GM12878 (cell line): ENCODE measurements at regions not wholly inside any gene's neighbourhood (a gene's known extent, or its start where the extent isn't known, plus 50 kb on each side); places are given as distances from the start of the nearest gene placed in this dataset.

Experiments used
- MEF2A ChIP-seq: IDR thresholded peaks from 2 replicates; pipeline ENCODE4 v1.6.1; 2011; ENCODE audit warnings: low read depth, mild to moderate bottlenecking, low read length, moderate library complexity; ENCODE audit not compliant: insufficient read depth
- SIX5 ChIP-seq: IDR thresholded peaks from 2 replicates; pipeline ENCODE4 v1.6.1; 2011; ENCODE audit warnings: mild to moderate bottlenecking, low read depth, low read length, moderate library complexity; ENCODE audit not compliant: severe bottlenecking
- SUZ12 ChIP-seq: fragments of 200-600 bp; sonication (generic); IDR thresholded peaks from one replicate; pipeline ENCODE4 v1.6.1; 2018; ENCODE audit warnings: antibody characterized with exemption, mild to moderate bottlenecking; ENCODE audit not compliant: unreplicated experiment
- TF ChIP-seq, protein P1 (sequence below), 3 experiments: IDR thresholded peaks in 2 of 3; conservative IDR thresholded peaks in 1 of 3; 2 replicates each; pipeline ENCODE4 v1.5.1; 2011; ENCODE audit warnings: low read depth in 3 of 3, low read length in 3 of 3, mild to moderate bottlenecking in 3 of 3, control low read depth in 2 of 3, moderate library complexity in 2 of 3, inconsistent platforms in 1 of 3, mixed read lengths in 1 of 3; ENCODE audit not compliant: control insufficient read depth in 2 of 3, insufficient read depth in 1 of 3; ENCODE audit errors: extremely low read depth in 1 of 3
- TF ChIP-seq, protein P2 (sequence below): IDR thresholded peaks from 2 replicates; pipeline ENCODE4 v1.6.1; 2012; ENCODE audit warnings: low read depth, low read length, improper control_type of control experiment
- TF ChIP-seq, protein P3 (sequence below): IDR thresholded peaks from 2 replicates; pipeline ENCODE4 v1.6.1; 2012; ENCODE audit warnings: mild to moderate bottlenecking, low read depth, low read length
- TF ChIP-seq, protein P4 (sequence below): fragments of 450-650 bp; IDR thresholded peaks from 2 replicates; pipeline ENCODE4 v1.6.1; 2017; ENCODE audit warnings: mild to moderate bottlenecking

DNA sequence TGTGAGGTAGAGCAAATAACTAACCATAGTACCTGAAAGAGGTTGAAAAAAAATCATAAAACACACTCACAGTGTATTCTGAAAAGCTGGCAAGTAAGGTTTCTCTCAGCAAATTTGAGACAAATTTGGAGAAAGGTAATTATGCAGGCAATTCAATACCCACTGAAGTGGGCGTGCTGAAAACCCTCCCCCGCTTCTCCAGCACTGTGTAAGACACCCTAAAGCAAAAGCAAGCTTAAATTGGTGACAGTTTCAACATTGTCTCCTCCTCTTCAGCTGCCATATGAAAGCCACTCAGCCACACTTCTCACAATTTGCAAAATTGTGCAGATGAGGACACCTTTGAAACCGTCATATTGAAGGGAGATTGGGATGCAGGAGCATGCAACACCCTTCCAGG is 322.3 kb upstream of the CDH6 start:
- TF ChIP-seq SIX5 (no peak), SUZ12 (no peak), MEF2A (no peak)
- TF ChIP-seq, protein P1, sequence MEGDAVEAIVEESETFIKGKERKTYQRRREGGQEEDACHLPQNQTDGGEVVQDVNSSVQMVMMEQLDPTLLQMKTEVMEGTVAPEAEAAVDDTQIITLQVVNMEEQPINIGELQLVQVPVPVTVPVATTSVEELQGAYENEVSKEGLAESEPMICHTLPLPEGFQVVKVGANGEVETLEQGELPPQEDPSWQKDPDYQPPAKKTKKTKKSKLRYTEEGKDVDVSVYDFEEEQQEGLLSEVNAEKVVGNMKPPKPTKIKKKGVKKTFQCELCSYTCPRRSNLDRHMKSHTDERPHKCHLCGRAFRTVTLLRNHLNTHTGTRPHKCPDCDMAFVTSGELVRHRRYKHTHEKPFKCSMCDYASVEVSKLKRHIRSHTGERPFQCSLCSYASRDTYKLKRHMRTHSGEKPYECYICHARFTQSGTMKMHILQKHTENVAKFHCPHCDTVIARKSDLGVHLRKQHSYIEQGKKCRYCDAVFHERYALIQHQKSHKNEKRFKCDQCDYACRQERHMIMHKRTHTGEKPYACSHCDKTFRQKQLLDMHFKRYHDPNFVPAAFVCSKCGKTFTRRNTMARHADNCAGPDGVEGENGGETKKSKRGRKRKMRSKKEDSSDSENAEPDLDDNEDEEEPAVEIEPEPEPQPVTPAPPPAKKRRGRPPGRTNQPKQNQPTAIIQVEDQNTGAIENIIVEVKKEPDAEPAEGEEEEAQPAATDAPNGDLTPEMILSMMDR (IDR thresholded peaks at IDR 0.05 in 2 of 3, conservative IDR thresholded peaks at IDR 0.05 in 1 of 3; ENCODE audit: control insufficient read depth in 2 of 3, extremely low read depth in 1 of 3, insufficient read depth in 1 of 3, low read depth in 3 of 3, low read length in 3 of 3) = no peak
- TF ChIP-seq, protein P2, sequence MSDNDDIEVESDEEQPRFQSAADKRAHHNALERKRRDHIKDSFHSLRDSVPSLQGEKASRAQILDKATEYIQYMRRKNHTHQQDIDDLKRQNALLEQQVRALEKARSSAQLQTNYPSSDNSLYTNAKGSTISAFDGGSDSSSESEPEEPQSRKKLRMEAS = no peak
- TF ChIP-seq, protein P3, sequence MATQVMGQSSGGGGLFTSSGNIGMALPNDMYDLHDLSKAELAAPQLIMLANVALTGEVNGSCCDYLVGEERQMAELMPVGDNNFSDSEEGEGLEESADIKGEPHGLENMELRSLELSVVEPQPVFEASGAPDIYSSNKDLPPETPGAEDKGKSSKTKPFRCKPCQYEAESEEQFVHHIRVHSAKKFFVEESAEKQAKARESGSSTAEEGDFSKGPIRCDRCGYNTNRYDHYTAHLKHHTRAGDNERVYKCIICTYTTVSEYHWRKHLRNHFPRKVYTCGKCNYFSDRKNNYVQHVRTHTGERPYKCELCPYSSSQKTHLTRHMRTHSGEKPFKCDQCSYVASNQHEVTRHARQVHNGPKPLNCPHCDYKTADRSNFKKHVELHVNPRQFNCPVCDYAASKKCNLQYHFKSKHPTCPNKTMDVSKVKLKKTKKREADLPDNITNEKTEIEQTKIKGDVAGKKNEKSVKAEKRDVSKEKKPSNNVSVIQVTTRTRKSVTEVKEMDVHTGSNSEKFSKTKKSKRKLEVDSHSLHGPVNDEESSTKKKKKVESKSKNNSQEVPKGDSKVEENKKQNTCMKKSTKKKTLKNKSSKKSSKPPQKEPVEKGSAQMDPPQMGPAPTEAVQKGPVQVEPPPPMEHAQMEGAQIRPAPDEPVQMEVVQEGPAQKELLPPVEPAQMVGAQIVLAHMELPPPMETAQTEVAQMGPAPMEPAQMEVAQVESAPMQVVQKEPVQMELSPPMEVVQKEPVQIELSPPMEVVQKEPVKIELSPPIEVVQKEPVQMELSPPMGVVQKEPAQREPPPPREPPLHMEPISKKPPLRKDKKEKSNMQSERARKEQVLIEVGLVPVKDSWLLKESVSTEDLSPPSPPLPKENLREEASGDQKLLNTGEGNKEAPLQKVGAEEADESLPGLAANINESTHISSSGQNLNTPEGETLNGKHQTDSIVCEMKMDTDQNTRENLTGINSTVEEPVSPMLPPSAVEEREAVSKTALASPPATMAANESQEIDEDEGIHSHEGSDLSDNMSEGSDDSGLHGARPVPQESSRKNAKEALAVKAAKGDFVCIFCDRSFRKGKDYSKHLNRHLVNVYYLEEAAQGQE = no peak
- TF ChIP-seq, protein P4, sequence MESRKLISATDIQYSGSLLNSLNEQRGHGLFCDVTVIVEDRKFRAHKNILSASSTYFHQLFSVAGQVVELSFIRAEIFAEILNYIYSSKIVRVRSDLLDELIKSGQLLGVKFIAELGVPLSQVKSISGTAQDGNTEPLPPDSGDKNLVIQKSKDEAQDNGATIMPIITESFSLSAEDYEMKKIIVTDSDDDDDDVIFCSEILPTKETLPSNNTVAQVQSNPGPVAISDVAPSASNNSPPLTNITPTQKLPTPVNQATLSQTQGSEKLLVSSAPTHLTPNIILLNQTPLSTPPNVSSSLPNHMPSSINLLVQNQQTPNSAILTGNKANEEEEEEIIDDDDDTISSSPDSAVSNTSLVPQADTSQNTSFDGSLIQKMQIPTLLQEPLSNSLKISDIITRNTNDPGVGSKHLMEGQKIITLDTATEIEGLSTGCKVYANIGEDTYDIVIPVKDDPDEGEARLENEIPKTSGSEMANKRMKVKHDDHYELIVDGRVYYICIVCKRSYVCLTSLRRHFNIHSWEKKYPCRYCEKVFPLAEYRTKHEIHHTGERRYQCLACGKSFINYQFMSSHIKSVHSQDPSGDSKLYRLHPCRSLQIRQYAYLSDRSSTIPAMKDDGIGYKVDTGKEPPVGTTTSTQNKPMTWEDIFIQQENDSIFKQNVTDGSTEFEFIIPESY = no peak
